ENCODE measurements at regions not wholly inside any gene's neighbourhood (a gene's known extent, or its start where the extent isn't known, plus 50 kb on each side); places are given as distances from the start of the nearest gene placed in this dataset.

- TF ChIP-seq, protein P1, sequence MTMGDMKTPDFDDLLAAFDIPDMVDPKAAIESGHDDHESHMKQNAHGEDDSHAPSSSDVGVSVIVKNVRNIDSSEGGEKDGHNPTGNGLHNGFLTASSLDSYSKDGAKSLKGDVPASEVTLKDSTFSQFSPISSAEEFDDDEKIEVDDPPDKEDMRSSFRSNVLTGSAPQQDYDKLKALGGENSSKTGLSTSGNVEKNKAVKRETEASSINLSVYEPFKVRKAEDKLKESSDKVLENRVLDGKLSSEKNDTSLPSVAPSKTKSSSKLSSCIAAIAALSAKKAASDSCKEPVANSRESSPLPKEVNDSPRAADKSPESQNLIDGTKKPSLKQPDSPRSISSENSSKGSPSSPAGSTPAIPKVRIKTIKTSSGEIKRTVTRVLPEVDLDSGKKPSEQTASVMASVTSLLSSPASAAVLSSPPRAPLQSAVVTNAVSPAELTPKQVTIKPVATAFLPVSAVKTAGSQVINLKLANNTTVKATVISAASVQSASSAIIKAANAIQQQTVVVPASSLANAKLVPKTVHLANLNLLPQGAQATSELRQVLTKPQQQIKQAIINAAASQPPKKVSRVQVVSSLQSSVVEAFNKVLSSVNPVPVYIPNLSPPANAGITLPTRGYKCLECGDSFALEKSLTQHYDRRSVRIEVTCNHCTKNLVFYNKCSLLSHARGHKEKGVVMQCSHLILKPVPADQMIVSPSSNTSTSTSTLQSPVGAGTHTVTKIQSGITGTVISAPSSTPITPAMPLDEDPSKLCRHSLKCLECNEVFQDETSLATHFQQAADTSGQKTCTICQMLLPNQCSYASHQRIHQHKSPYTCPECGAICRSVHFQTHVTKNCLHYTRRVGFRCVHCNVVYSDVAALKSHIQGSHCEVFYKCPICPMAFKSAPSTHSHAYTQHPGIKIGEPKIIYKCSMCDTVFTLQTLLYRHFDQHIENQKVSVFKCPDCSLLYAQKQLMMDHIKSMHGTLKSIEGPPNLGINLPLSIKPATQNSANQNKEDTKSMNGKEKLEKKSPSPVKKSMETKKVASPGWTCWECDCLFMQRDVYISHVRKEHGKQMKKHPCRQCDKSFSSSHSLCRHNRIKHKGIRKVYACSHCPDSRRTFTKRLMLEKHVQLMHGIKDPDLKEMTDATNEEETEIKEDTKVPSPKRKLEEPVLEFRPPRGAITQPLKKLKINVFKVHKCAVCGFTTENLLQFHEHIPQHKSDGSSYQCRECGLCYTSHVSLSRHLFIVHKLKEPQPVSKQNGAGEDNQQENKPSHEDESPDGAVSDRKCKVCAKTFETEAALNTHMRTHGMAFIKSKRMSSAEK (CRISPR knock-in tag; IDR thresholded peaks at IDR 0.05; ENCODE audit: borderline replicate concordance): no peak
- TF ChIP-seq RELA (CRISPR knock-in tag; IDR thresholded peaks at IDR 0.05; ENCODE audit: borderline replicate concordance) (no peak), ZNF281 (CRISPR knock-in tag; IDR thresholded peaks at IDR 0.05) (no peak), AR (CRISPR knock-in tag; IDR thresholded peaks at IDR 0.05) (no peak), ESRRA (CRISPR knock-in tag; IDR thresholded peaks at IDR 0.05; ENCODE audit: borderline replicate concordance) (no peak), FOXP1 (CRISPR knock-in tag; IDR thresholded peaks at IDR 0.05; ENCODE audit: borderline replicate concordance) (no peak)
Observed at GRCh38 chr3:67104388-67104787, 106.3 kb downstream of the KBTBD8 start (continued).

GRCh38 chr3:67106874-67107273, 108.8 kb downstream of the KBTBD8 start:
- POLR2A ChIA-PET: interaction anchor here (0.5 kb wide), 1 partner anchor 109 kb away, joined by 5 read pairs; the partner anchor contains the start of gene KBTBD8
- peak; percentile 72; the same call in 1 of the 2 replicates for ATAC-seq

GRCh38 chr3:67109651-67110204, 111.6 kb downstream of the KBTBD8 start:
- H3K27me3 Mint-ChIP-seq (ENCODE audit: low read depth): no peaks in the 10 kb centered on the region
- peaks cover 24% of the 10 kb centered on the region for H3K4me1 Mint-ChIP-seq
- peaks cover 2% of the 10 kb centered on the region for H3K9me3 Mint-ChIP-seq
- POLR2A ChIA-PET: no interaction called here
- ATAC-seq (peak; percentile 57; the same call in 1 of the 2 replicates), DNase-seq (ENCODE audit: low spot score) (no peak)
- TF ChIP-seq STAT6 (CRISPR knock-in tag; conservative IDR thresholded peaks at IDR 0.05; ENCODE audit: low read depth): no peak
- no peak for TF ChIP-seq TCF7 (CRISPR knock-in tag; IDR thresholded peaks at IDR 0.05; ENCODE audit: low read depth)
- no peak for TF ChIP-seq IRF2 (CRISPR knock-in tag; IDR thresholded peaks at IDR 0.05; ENCODE audit: borderline replicate concordance, low read depth)
- TF ChIP-seq CREB1 (CRISPR knock-in tag; IDR thresholded peaks at IDR 0.05): no peak
- TF ChIP-seq TP53 (CRISPR knock-in tag; IDR thresholded peaks at IDR 0.05): no peak
- TF ChIP-seq, protein P2, sequence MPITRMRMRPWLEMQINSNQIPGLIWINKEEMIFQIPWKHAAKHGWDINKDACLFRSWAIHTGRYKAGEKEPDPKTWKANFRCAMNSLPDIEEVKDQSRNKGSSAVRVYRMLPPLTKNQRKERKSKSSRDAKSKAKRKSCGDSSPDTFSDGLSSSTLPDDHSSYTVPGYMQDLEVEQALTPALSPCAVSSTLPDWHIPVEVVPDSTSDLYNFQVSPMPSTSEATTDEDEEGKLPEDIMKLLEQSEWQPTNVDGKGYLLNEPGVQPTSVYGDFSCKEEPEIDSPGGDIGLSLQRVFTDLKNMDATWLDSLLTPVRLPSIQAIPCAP (CRISPR knock-in tag; IDR thresholded peaks at IDR 0.05): no peak
- no peak for TF ChIP-seq NR3C1 (CRISPR knock-in tag; conservative IDR thresholded peaks at IDR 0.05; ENCODE audit: low read depth)
- TF ChIP-seq, protein P3, sequence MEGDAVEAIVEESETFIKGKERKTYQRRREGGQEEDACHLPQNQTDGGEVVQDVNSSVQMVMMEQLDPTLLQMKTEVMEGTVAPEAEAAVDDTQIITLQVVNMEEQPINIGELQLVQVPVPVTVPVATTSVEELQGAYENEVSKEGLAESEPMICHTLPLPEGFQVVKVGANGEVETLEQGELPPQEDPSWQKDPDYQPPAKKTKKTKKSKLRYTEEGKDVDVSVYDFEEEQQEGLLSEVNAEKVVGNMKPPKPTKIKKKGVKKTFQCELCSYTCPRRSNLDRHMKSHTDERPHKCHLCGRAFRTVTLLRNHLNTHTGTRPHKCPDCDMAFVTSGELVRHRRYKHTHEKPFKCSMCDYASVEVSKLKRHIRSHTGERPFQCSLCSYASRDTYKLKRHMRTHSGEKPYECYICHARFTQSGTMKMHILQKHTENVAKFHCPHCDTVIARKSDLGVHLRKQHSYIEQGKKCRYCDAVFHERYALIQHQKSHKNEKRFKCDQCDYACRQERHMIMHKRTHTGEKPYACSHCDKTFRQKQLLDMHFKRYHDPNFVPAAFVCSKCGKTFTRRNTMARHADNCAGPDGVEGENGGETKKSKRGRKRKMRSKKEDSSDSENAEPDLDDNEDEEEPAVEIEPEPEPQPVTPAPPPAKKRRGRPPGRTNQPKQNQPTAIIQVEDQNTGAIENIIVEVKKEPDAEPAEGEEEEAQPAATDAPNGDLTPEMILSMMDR (IDR thresholded peaks at IDR 0.05): peak; percentile 37; the same call in 1 of the 2 replicates
- no peak overlapping the region for H3K4me3 Mint-ChIP-seq
- H3K36me3 Mint-ChIP-seq: no peaks in the 10 kb centered on the region
- CTCF ChIA-PET: interaction anchor here (0.6 to 2.2 kb wide), 20 partner anchors 10 to 710 kb away, joined by 3 to 32 read pairs (median 4); partner anchors contain the start of gene KBTBD8
- H3K27ac Mint-ChIP-seq: no peak overlapping the region

More at GRCh38 chr3:67106874-67107273, 108.8 kb downstream of the KBTBD8 start:
- DNase-seq (ENCODE audit: low spot score): no peak
- TF ChIP-seq CBFB (CRISPR knock-in tag; IDR thresholded peaks at IDR 0.05; ENCODE audit: low read depth) (no peak), ESRRA (CRISPR knock-in tag; IDR thresholded peaks at IDR 0.05; ENCODE audit: borderline replicate concordance) (no peak)
- Mint-ChIP-seq H3K27me3 (ENCODE audit: low read depth) (no peaks in the 10 kb centered on the region), H3K4me1 (peaks cover 24% of the 10 kb centered on the region), H3K36me3 (peaks cover 14% of the 10 kb centered on the region), H3K9me3 (peaks cover 28% of the 10 kb centered on the region), H3K27ac (peak overlapping the region; percentile 19; the same call in 1 of the 2 replicates), H3K4me3 (no peak overlapping the region)
- CTCF ChIA-PET: interaction anchor here (1.2 to 3.0 kb wide), 3 partner anchors 118 to 168 kb away, joined by 3 to 11 read pairs (median 8); no protein-coding TSS in a partner anchor

Measured in WTC11 (cell line).